HepG2 (cell line): ENCODE measurements at regions not wholly inside any gene's neighbourhood (a gene's known extent, or its start where the extent isn't known, plus 50 kb on each side); places are given as distances from the start of the nearest gene placed in this dataset.

Experiments
- ATAC-seq: fragments of 200-7000 bp; cut with Tn5 transposase; 3 replicates; pipeline ENCODE4 v1.9.1; 2020; ENCODE audit warnings: mild to moderate bottlenecking, moderate library complexity
- BruUV-seq: library from RNA; stranded (reverse); fragments of 400-500 nt; replicated peaks from 2 replicates; lab custom pipeline; 2021; lab: Mats Ljungman, UMichigan
- CTCF ChIA-PET: fragments of 300-600 bp; formaldehyde crosslinking; extraction: SDS; loops from one replicate; lab custom pipeline; 2021; ENCODE audit warnings: low total read pairs, inconsistent platforms, low intra/inter-chr PET ratio; lab: Yijun Ruan, JAX
- POLR2A ChIA-PET: fragments of 350-600 bp; sonication (Branson Sonifier 250); formaldehyde crosslinking; loops from one replicate; lab custom pipeline; 2020; ENCODE audit warnings: antibody characterized with exemption, inconsistent platforms; lab: Yijun Ruan, JAX
- DNase-seq: peaks from one replicate; pipeline ENCODE4 v3.0.0-alpha.2; 2015; ENCODE audit warnings: low spot score
- FAIRE-seq: peaks from 3 replicates; lab custom pipeline; 2011; peaks lifted over from hg19 to GRCh38; lab: Jason Lieb, UNC
- H2AFZ ChIP-seq: one replicate; pipeline ENCODE4 v1.6.1; 2011; ENCODE audit warnings: low read length, inconsistent platforms
- H3K27ac ChIP-seq: fragments of 300-600 bp; 3 replicates; pipeline ENCODE4 v1.8.0; 2011; ENCODE audit warnings: mixed run types, mild to moderate bottlenecking, mixed read lengths, low read length, inconsistent platforms; ENCODE audit not compliant: insufficient read depth; ENCODE audit errors: extremely low read length
- H3K27me3 ChIP-seq, 2 experiments: fragments of 200-600 bp in 1 of 2; 2 replicates in 1 of 2; 3 replicates in 1 of 2; pipeline versions ENCODE4 v1.6.0 to v1.8.0; 2011; ENCODE audit warnings: low read length in 2 of 2, mild to moderate bottlenecking in 2 of 2, moderate library complexity in 2 of 2, inconsistent platforms in 1 of 2; ENCODE audit not compliant: insufficient read depth in 2 of 2, control insufficient read depth in 1 of 2
- H3K36me3 ChIP-seq, 2 experiments: fragments of 200-600 bp in 1 of 2; replicated peaks in 1 of 2; 2 replicates in 1 of 2; 3 replicates in 1 of 2; pipeline versions ENCODE4 v1.5.1 to v1.8.0; 2011; ENCODE audit warnings: low read length in 2 of 2, inconsistent platforms in 1 of 2; ENCODE audit not compliant: insufficient read depth in 2 of 2, control insufficient read depth in 1 of 2
- H3K4me1 ChIP-seq: 2 replicates; pipeline ENCODE4 v1.5.1; 2012; ENCODE audit warnings: low read length, inconsistent platforms; ENCODE audit not compliant: insufficient read depth
- H3K4me2 ChIP-seq: 2 replicates; pipeline ENCODE4 v1.6.0; 2011; ENCODE audit warnings: low read depth, low read length, inconsistent platforms
- H3K4me3 ChIP-seq, 3 experiments: fragments of 200-600 bp in 1 of 3; sonication (generic), shearing (Covaris generic) in 1 of 3; replicated peaks in 1 of 3; 2 replicates each; pipeline ENCODE4 v1.5.1; 2011 to 2016; ENCODE audit warnings: low read length in 3 of 3, inconsistent platforms in 2 of 3, low read depth in 2 of 3, mild to moderate bottlenecking in 2 of 3, control low read depth in 1 of 3, mixed read lengths in 1 of 3; ENCODE audit not compliant: insufficient read depth in 1 of 3
- H3K79me2 ChIP-seq: one replicate; pipeline ENCODE4 v1.6.1; 2011; ENCODE audit warnings: low read length, inconsistent platforms; ENCODE audit not compliant: insufficient read depth
- H3K9ac ChIP-seq: 2 replicates; pipeline ENCODE4 v1.6.0; 2011; ENCODE audit warnings: mild to moderate bottlenecking, low read depth, low read length, inconsistent platforms; ENCODE audit not compliant: insufficient read depth
- H3K9me3 ChIP-seq: 2 replicates; pipeline ENCODE4 v1.5.1; 2012; ENCODE audit warnings: mild to moderate bottlenecking, low read length
- H4K20me1 ChIP-seq: 2 replicates; pipeline ENCODE4 v1.6.0; 2011; ENCODE audit warnings: inconsistent platforms, mild to moderate bottlenecking, low read length, moderate library complexity; ENCODE audit not compliant: insufficient read depth
- ATM ChIP-seq: fragments of 450-650 bp; IDR thresholded peaks from 2 replicates; pipeline ENCODE4 v1.7.1; 2017; ENCODE audit warnings: mild to moderate bottlenecking, borderline replicate concordance
- PHF21A ChIP-seq: sonication (generic); formaldehyde crosslinking; IDR thresholded peaks from 2 replicates; pipeline ENCODE4 v1.5.0; 2020; ENCODE audit warnings: mild to moderate bottlenecking, missing genetic modification reagents
- PHF5A ChIP-seq: IDR thresholded peaks from one replicate; pipeline ENCODE4 v1.6.1; 2018; ENCODE audit warnings: low read depth, missing genetic modification reagents; ENCODE audit not compliant: unreplicated experiment
- TEAD2 ChIP-seq: sonication (generic); formaldehyde crosslinking; IDR thresholded peaks from 2 replicates; pipeline ENCODE4 v1.9.0; 2021; ENCODE audit warnings: missing genetic modification reagents
- TEAD3 ChIP-seq: optimal IDR thresholded peaks from 2 replicates; pipeline ENCODE3; 2016; ENCODE audit warnings: borderline replicate concordance
- ZFP36L1 ChIP-seq: sonication (generic); formaldehyde crosslinking; IDR thresholded peaks from 2 replicates; pipeline ENCODE4 v1.8.0; 2022; ENCODE audit warnings: mild to moderate bottlenecking, missing genetic modification reagents, moderate library complexity
- ZMYM4 ChIP-seq: sonication (generic); formaldehyde crosslinking; IDR thresholded peaks from 2 replicates; pipeline ENCODE4 v1.8.1; 2023; ENCODE audit warnings: mild to moderate bottlenecking, missing genetic modification reagents
- ZNF343 ChIP-seq: sonication (generic); formaldehyde crosslinking; IDR thresholded peaks from 2 replicates; pipeline ENCODE4 v1.4.0; 2020; ENCODE audit warnings: mild to moderate bottlenecking, missing genetic modification reagents
- ZNF549 ChIP-seq: sonication (generic); formaldehyde crosslinking; IDR thresholded peaks from 2 replicates; pipeline ENCODE4 v1.5.0; 2020; ENCODE audit warnings: missing genetic modification reagents
- ZSCAN20 ChIP-seq: sonication (generic); formaldehyde crosslinking; IDR thresholded peaks from 2 replicates; pipeline ENCODE4 v1.4.0; 2020; ENCODE audit warnings: missing genetic modification reagents, mild to moderate bottlenecking, borderline replicate concordance
- ZSCAN22 ChIP-seq: sonication (generic); formaldehyde crosslinking; IDR thresholded peaks from 2 replicates; pipeline ENCODE4 v1.4.0; 2020; ENCODE audit warnings: mild to moderate bottlenecking, missing genetic modification reagents
- WGBS: methylation state at CpG from one replicate; pipeline ENCODE4 v1.1.6; 2017; ENCODE audit warnings: low lambda C conversion rate; 5-methylcytosine and 5-hydroxymethylcytosine counted together
- in situ Hi-C: cut with HindIII; loops from 2 replicates; pipeline ENCODE4 v1.10.0; 2017; ENCODE audit warnings: low pct_unique_long_range_greater_than_20kb; ENCODE audit not compliant: extremely low pct_ligation_motif_present
- intact Hi-C: fragments of 100-400 bp; cut with micrococcal nuclease; formaldehyde crosslinking; loops from one replicate; pipeline ENCODE4 v1.10.0; 2022; ENCODE audit not compliant: unreplicated experiment
- TF ChIP-seq, protein P1 (sequence below): sonication (generic); formaldehyde crosslinking; IDR thresholded peaks from 2 replicates; pipeline ENCODE4 v1.4.0; 2020; ENCODE audit warnings: missing genetic modification reagents
- TF ChIP-seq, protein P2 (sequence below): sonication (generic); formaldehyde crosslinking; IDR thresholded peaks from 2 replicates; pipeline ENCODE4 v1.4.0; 2020; ENCODE audit warnings: low read depth, missing genetic modification reagents
- TF ChIP-seq, protein P3 (sequence below): sonication (generic); formaldehyde crosslinking; IDR thresholded peaks from 2 replicates; pipeline ENCODE4 v1.4.0; 2020; ENCODE audit warnings: missing genetic modification reagents

DNA sequence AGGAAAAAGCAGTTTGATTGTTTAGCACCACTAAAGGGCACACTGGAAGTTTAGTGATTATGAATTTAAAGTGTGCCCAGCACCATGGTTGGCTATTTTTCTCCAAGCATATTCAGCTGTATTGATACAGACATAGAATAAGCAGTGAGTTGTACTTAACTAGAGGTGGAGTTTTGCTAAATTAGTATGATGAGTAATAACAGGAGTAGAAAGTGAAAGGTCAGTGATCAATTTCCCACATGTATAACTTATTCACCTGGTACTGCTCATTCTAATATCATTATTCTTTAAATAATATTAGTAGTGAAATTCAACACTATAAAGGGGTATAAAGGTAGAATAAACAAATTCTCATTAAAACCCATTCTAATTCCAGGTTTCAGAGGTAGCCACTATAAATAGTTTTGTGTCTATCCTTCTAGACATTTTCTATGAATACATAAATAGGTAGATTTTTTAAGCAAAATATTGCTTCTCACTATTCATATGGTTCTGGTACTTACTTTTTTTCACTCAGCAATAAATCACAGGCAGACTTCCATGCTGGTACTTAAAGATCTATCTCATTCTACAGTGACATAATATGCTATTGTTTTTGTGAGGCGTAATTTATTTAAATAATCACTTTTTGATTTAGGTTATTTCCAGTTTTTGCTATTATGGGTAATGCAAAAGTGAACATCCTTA lies 732.9 kb downstream of the VGLL3 start:
- Histone ChIP-seq H3K36me3 (no peaks in the 10 kb centered on the region), H3K27ac (no peak overlapping the region), H3K9ac (no peak overlapping the region), H3K4me3 (no peak overlapping the region), H3K4me1 (no peaks in the 10 kb centered on the region), H3K4me2 (no peak overlapping the region), H2AFZ (no peak overlapping the region), H3K79me2 (no peaks in the 10 kb centered on the region), H3K9me3 (no peaks in the 10 kb centered on the region), H3K27me3 (no peaks in the 10 kb centered on the region), H4K20me1 (no peaks in the 10 kb centered on the region)
- 61% methylated on average over 1 of the region's 1 CpG for WGBS
- ChIA-PET CTCF (no interaction called here), POLR2A (no interaction called here)
- TF ChIP-seq ZSCAN20 (CRISPR knock-in tag) = no peak
- no peak for TF ChIP-seq ZMYM4 (CRISPR knock-in tag)
- TF ChIP-seq ATM = no peak
- no peak for TF ChIP-seq PHF21A (CRISPR knock-in tag)
- TF ChIP-seq ZNF549 = no peak
- no peak for TF ChIP-seq ZSCAN22 (CRISPR knock-in tag)
- in situ Hi-C loops (no loop called here), intact Hi-C loops (no loop called here)
- BruUV-seq = no TSS peak
- no peak for ATAC-seq
- DNase-seq = no peak
- FAIRE-seq = no peak

DNA sequence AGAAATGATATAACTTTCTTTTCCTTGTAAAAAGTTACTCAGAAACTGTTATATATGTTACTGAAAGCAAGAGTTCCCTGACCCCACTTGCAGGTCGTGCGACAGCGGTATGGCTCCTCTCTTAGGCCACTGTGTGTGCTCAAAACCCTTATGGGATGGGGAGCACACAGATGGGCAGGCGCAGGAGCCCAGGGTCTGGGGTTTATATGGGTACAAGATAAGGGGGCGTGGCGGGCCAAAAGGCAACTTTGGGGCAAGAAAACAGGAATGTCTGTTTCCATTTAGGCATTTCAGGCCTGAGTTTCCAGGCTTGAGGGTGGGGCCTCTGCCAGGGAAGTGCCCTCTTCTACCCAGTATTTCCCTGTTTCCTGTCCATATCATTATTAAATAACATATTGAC lies 736.5 kb downstream of the VGLL3 start:
- 51% methylated on average over 4 of the region's 6 CpGs for WGBS
- no peak overlapping the region for H2AFZ ChIP-seq
- in situ Hi-C loops = no loop called here
- H3K9ac ChIP-seq = no peak overlapping the region
- H4K20me1 ChIP-seq = no peaks in the 10 kb centered on the region
- H3K4me3 ChIP-seq = no peak overlapping the region
- no peak for DNase-seq
- intact Hi-C loops = no loop called here
- ATAC-seq = no peak
- no peak overlapping the region for H3K4me2 ChIP-seq
- CTCF ChIA-PET = no interaction called here
- FAIRE-seq = no peak
- H3K36me3 ChIP-seq = no peaks in the 10 kb centered on the region
- H3K9me3 ChIP-seq = no peaks in the 10 kb centered on the region
- H3K4me1 ChIP-seq = no peaks in the 10 kb centered on the region
- no TSS peak for BruUV-seq
- H3K27ac ChIP-seq = no peak overlapping the region
- no peaks in the 10 kb centered on the region for H3K27me3 ChIP-seq
- POLR2A ChIA-PET = no interaction called here
- no peaks in the 10 kb centered on the region for H3K79me2 ChIP-seq
- TF ChIP-seq, protein P1, sequence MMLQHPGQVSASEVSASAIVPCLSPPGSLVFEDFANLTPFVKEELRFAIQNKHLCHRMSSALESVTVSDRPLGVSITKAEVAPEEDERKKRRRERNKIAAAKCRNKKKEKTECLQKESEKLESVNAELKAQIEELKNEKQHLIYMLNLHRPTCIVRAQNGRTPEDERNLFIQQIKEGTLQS = no peak
- no peak for TF ChIP-seq ZNF343 (CRISPR knock-in tag)
- TF ChIP-seq, protein P2, sequence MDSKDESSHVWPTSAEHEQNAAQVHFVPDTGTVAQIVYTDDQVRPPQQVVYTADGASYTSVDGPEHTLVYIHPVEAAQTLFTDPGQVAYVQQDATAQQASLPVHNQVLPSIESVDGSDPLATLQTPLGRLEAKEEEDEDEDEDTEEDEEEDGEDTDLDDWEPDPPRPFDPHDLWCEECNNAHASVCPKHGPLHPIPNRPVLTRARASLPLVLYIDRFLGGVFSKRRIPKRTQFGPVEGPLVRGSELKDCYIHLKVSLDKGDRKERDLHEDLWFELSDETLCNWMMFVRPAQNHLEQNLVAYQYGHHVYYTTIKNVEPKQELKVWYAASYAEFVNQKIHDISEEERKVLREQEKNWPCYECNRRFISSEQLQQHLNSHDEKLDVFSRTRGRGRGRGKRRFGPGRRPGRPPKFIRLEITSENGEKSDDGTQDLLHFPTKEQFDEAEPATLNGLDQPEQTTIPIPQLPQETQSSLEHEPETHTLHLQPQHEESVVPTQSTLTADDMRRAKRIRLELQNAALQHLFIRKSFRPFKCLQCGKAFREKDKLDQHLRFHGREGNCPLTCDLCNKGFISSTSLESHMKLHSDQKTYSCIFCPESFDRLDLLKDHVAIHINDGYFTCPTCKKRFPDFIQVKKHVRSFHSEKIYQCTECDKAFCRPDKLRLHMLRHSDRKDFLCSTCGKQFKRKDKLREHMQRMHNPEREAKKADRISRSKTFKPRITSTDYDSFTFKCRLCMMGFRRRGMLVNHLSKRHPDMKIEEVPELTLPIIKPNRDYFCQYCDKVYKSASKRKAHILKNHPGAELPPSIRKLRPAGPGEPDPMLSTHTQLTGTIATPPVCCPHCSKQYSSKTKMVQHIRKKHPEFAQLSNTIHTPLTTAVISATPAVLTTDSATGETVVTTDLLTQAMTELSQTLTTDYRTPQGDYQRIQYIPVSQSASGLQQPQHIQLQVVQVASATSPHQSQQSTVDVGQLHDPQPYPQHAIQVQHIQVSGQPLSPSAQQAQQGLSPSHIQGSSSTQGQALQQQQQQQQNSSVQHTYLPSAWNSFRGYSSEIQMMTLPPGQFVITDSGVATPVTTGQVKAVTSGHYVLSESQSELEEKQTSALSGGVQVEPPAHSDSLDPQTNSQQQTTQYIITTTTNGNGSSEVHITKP = no peak
- TF ChIP-seq TEAD3 (CRISPR knock-in tag) = no peak
- no peak for TF ChIP-seq TEAD2 (CRISPR knock-in tag)
- TF ChIP-seq, protein P3, sequence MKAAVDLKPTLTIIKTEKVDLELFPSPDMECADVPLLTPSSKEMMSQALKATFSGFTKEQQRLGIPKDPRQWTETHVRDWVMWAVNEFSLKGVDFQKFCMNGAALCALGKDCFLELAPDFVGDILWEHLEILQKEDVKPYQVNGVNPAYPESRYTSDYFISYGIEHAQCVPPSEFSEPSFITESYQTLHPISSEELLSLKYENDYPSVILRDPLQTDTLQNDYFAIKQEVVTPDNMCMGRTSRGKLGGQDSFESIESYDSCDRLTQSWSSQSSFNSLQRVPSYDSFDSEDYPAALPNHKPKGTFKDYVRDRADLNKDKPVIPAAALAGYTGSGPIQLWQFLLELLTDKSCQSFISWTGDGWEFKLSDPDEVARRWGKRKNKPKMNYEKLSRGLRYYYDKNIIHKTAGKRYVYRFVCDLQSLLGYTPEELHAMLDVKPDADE (CRISPR knock-in tag) = no peak
- no peak for TF ChIP-seq ZFP36L1
- no peak for TF ChIP-seq PHF5A
